ENCODE measurements at regions not wholly inside any gene's neighbourhood (a gene's known extent, or its start where the extent isn't known, plus 50 kb on each side); places are given as distances from the start of the nearest gene placed in this dataset.

- no peaks in the 10 kb centered on the region for H3K9me2 ChIP-seq (ENCODE audit: insufficient read depth, low read length)
- H3F3A ChIP-seq (ENCODE audit: insufficient read depth, low read length, poor library complexity, severe bottlenecking), result no peaks in the 10 kb centered on the region
- no peak overlapping the region for H3K9ac ChIP-seq (ENCODE audit: low read length)
- H3K4me2 ChIP-seq (ENCODE audit: low read length), result no peak overlapping the region
- no peaks in the 10 kb centered on the region for H3K27me3 ChIP-seq (ENCODE audit: insufficient read depth, low read depth, low read length)
- no peak overlapping the region for H3K4me3 ChIP-seq (ENCODE audit: low read length)
- no peak overlapping the region for H2AFZ ChIP-seq (ENCODE audit: low read depth, low read length)
- no peaks in the 10 kb centered on the region for H3K9me3 ChIP-seq (ENCODE audit: low read length)
- no peak overlapping the region for H3K27ac ChIP-seq (ENCODE audit: low read length)
- TF ChIP-seq MXI1 (conservative IDR thresholded peaks at IDR 0.05; ENCODE audit: poor library complexity, severe bottlenecking) (no peak), TAF1 (IDR thresholded peaks at IDR 0.05; ENCODE audit: low read depth) (no peak), POLR2AphosphoS5 (IDR thresholded peaks at IDR 0.05) (no peak), EZH2 (IDR thresholded peaks at IDR 0.05; ENCODE audit: borderline replicate concordance, insufficient read depth, low read length, poor library complexity, severe bottlenecking) (no peak), CTCF (IDR thresholded peaks at IDR 0.05; ENCODE audit: poor library complexity, severe bottlenecking) (no peak), EP300 (conservative IDR thresholded peaks at IDR 0.05; ENCODE audit: poor library complexity, severe bottlenecking) (no peak)
- H3K36me3 ChIP-seq (ENCODE audit: insufficient read depth, low read length), result no peaks in the 10 kb centered on the region
- no peaks in the 10 kb centered on the region for H3K79me2 ChIP-seq (replicated peaks; ENCODE audit: insufficient read depth, low read length)
- no peaks in the 10 kb centered on the region for H4K20me1 ChIP-seq (ENCODE audit: insufficient read depth)
These were observed 52.6 kb downstream of the CNTN3 start for GRCh38 chr3:74561881-74562280.

GRCh38 chr3:74559261-74559660 lies 55.2 kb downstream of the CNTN3 start:
- Histone ChIP-seq H3K79me2 (replicated peaks; ENCODE audit: insufficient read depth, low read length) (no peaks in the 10 kb centered on the region), H3K4me2 (ENCODE audit: low read length) (no peak overlapping the region), H4K20me1 (ENCODE audit: insufficient read depth) (no peaks in the 10 kb centered on the region), H3F3A (ENCODE audit: insufficient read depth, low read length, poor library complexity, severe bottlenecking) (no peaks in the 10 kb centered on the region), H3K36me3 (ENCODE audit: insufficient read depth, low read length) (no peaks in the 10 kb centered on the region), H3K9me3 (ENCODE audit: low read length) (no peaks in the 10 kb centered on the region), H3K27ac (ENCODE audit: low read length) (no peak overlapping the region), H2AFZ (ENCODE audit: low read depth, low read length) (no peak overlapping the region), H3K9me2 (ENCODE audit: insufficient read depth, low read length) (no peaks in the 10 kb centered on the region), H3K9ac (ENCODE audit: low read length) (no peak overlapping the region), H3K27me3 (ENCODE audit: insufficient read depth, low read depth, low read length) (no peaks in the 10 kb centered on the region), H3K4me3 (ENCODE audit: low read length) (no peak overlapping the region)
- TF ChIP-seq TAF1 (IDR thresholded peaks at IDR 0.05; ENCODE audit: low read depth), result no peak
- no peak for TF ChIP-seq SMC3 (conservative IDR thresholded peaks at IDR 0.05; ENCODE audit: poor library complexity)
- TF ChIP-seq REST (IDR thresholded peaks at IDR 0.05; ENCODE audit: borderline replicate concordance), result no peak
- TF ChIP-seq CTCF (IDR thresholded peaks at IDR 0.05; ENCODE audit: poor library complexity, severe bottlenecking), result no peak
- no peak for TF ChIP-seq EP300 (conservative IDR thresholded peaks at IDR 0.05; ENCODE audit: poor library complexity, severe bottlenecking)
- no peak for TF ChIP-seq RAD21 (conservative IDR thresholded peaks at IDR 0.05)
- no peak for TF ChIP-seq POLR2AphosphoS5 (IDR thresholded peaks at IDR 0.05)
